Coronary artery (tissue), 2 donors: ENCODE measurements at regions not wholly inside any gene's neighbourhood (a gene's known extent, or its start where the extent isn't known, plus 50 kb on each side); places are given as distances from the start of the nearest gene placed in this dataset.

Experiments used
- DNase-seq: peaks from one replicate; pipeline ENCODE4 v3.0.0-alpha.2; 2017; ENCODE audit warnings: low spot score
- H3K27ac ChIP-seq, 2 donors: fragments of 200-600 bp; sonication (generic); one replicate each; pipeline ENCODE4 v1.5.1; 2016 to 2019
- H3K4me3 ChIP-seq: fragments of 200-600 bp; sonication (generic); 2 replicates; pipeline ENCODE4 v1.5.1; 2016; ENCODE audit warnings: mild to moderate bottlenecking, moderate library complexity
- CTCF ChIP-seq: fragments of 200-600 bp; sonication (generic); IDR thresholded peaks from one replicate; pipeline ENCODE4 v1.5.1; 2019; ENCODE audit warnings: antibody characterized with exemption

GRCh38 chr6:6837541-6838080 is 249.1 kb downstream of the LY86 start:
- no peak overlapping the region for H3K4me3 ChIP-seq
- DNase-seq, result no peak
- no peak overlapping the region for H3K27ac ChIP-seq
- TF ChIP-seq CTCF, result no peak

- TF ChIP-seq CTCF, result no peak
- Histone ChIP-seq H3K27ac (no peak overlapping the region), H3K4me3 (no peak overlapping the region)
- DNase-seq, result no peak
These were observed 252.3 kb downstream of the LY86 start for GRCh38 chr6:6840831-6841291.

GRCh38 chr6:6841571-6841970 is 253.1 kb downstream of the LY86 start:
- H3K27ac ChIP-seq, result no peak overlapping the region
- H3K4me3 ChIP-seq, result no peak overlapping the region
- no peak for TF ChIP-seq CTCF
- no peak for DNase-seq

- no peak for DNase-seq
- no peak for TF ChIP-seq CTCF
- no peak overlapping the region for H3K27ac ChIP-seq
These were observed 253.8 kb downstream of the LY86 start for GRCh38 chr6:6842291-6842690.

GRCh38 chr6:6843057-6843627 is 254.6 kb downstream of the LY86 start:
- no peak for DNase-seq
- no peak for TF ChIP-seq CTCF
- no peak overlapping the region for H3K4me3 ChIP-seq
- H3K27ac ChIP-seq, result no peak overlapping the region

More at GRCh38 chr6:6842291-6842690, 253.8 kb downstream of the LY86 start:
- H3K4me3 ChIP-seq, result no peak overlapping the region

GRCh38 chr6:6843777-6844176 is 255.3 kb downstream of the LY86 start:
- DNase-seq, result no peak
- Histone ChIP-seq H3K27ac (no peak overlapping the region), H3K4me3 (no peak overlapping the region)
- TF ChIP-seq CTCF, result no peak

- Histone ChIP-seq H3K27ac (no peak overlapping the region), H3K4me3 (no peak overlapping the region)
- TF ChIP-seq CTCF, result no peak
- no peak for DNase-seq
These were observed 256.0 kb downstream of the LY86 start for GRCh38 chr6:6844530-6844929.
